ENCODE measurements at regions not wholly inside any gene's neighbourhood (a gene's known extent, or its start where the extent isn't known, plus 50 kb on each side); places are given as distances from the start of the nearest gene placed in this dataset.

DNA sequence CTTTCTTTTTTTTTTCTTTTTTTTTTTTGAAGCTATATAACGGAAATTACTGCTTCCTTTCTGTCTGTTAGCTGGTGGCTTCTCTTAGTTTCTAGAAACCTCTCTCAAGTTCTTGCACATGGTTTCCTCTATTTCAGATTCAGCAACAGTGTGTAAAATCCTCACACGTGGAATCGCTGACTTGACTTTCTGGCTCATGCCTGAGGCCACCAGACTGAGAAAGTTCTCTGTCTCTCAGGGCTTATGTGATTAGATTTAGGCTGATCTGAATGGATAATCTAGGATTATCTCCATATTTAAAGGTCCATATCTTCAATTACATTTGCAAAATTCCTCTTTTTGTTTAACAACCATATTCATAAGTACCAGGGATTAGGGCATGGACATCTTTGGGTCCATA lies 856.3 kb upstream of the SLITRK6 start:
- TF ChIP-seq, protein P1, sequence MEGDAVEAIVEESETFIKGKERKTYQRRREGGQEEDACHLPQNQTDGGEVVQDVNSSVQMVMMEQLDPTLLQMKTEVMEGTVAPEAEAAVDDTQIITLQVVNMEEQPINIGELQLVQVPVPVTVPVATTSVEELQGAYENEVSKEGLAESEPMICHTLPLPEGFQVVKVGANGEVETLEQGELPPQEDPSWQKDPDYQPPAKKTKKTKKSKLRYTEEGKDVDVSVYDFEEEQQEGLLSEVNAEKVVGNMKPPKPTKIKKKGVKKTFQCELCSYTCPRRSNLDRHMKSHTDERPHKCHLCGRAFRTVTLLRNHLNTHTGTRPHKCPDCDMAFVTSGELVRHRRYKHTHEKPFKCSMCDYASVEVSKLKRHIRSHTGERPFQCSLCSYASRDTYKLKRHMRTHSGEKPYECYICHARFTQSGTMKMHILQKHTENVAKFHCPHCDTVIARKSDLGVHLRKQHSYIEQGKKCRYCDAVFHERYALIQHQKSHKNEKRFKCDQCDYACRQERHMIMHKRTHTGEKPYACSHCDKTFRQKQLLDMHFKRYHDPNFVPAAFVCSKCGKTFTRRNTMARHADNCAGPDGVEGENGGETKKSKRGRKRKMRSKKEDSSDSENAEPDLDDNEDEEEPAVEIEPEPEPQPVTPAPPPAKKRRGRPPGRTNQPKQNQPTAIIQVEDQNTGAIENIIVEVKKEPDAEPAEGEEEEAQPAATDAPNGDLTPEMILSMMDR (optimal IDR thresholded peaks at IDR 0.05 in 1 of 3, IDR thresholded peaks at IDR 0.05 in 1 of 3, conservative IDR thresholded peaks at IDR 0.05 in 1 of 3; ENCODE audit: extremely low read depth in 1 of 3, insufficient read depth in 2 of 3, low read length in 3 of 3): no peak
- no peak for TF ChIP-seq EZH2 (IDR thresholded peaks at IDR 0.05; ENCODE audit: low read length)
